GM21723 (cell line): ENCODE measurements at regions not wholly inside any gene's neighbourhood (a gene's known extent, or its start where the extent isn't known, plus 50 kb on each side); places are given as distances from the start of the nearest gene placed in this dataset.
A peak's percentile ranks its signal among the peaks of the same experiment; 100 is the strongest.

Experiments
- ATAC-seq: cut with Tn5 transposase; IDR thresholded peaks from one replicate; pipeline ENCODE4 v1.9.1; 2021; ENCODE audit warnings: mild to moderate bottlenecking, moderate library complexity; ENCODE audit not compliant: unreplicated experiment

DNA sequence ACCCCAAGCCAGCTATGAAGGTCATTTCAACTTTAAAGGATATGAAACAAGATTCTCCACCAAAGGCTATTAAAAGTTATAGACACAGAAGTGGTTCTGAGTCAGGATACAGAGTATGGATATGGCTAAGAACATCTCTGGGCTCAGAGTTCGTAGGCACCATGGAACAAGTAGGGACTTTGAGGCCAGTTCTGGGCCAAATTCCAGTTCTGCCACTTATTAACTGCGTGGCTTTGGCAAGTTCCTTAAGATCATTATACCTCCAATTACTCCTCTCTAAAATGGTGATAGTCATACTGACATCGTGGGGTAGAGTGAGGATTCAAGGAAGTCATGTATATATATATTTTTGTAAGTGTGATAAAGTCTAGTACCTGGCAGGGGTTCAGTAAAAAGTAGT lies 105.8 kb upstream of the NFE2L3 start:
- ATAC-seq, result no peak

DNA sequence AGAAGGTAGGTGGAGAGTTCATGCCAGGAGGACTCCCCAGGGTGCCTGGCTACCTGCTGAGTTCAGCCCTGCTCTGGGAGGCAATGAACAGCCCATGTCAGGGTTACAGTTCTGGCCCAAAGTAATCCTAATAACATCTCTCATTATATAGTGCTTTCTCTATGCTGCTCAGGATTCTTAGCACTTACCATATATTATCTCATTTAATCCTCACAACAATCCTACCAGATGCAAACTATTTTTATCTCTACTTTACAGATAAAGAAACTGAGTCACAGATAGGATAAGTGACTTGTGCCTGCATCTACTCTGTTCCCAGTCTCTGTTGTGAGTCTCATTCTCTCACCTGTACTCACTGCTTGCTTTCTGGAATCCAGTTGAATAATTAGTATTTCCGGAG lies 105.1 kb upstream of the NFE2L3 start:
- ATAC-seq, result no peak

DNA sequence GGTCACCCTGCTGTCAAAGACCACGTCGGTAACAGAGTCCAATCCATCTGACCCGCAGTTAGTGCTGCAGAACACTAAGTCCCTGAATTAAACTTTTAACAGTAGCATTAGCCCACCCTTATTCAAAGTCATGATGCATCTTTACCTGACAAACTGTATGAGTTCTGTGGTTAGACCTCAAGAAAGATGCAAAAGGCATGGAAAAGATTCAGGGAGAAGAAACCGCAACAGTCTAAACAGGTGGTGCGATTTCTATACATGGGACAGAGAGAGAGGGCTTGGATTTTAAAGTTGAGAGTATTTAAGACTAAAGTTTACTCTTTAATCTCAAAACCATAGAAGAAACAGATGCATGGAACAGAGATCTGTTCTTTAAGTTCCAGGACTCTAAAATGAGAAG lies 103.3 kb upstream of the NFE2L3 start:
- ATAC-seq, result no peak

DNA sequence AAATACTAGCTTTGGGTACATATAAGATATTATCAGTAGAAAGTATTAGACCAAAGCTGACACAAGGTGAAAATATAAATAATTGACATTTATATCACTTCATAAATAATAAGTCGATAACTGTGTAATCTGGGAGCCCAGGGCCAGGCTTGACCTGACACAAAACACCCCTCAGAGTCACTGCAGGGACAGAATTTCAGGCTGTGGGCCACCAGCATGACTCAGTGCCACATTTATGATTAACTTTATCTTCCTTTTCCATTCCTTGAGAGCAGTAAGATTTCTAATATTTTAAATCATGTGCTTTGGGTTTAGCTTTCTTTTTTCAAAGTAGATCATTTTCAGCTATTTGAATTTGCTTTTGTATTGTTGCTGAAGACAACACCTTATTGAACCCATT lies 102.9 kb upstream of the NFE2L3 start:
- no peak for ATAC-seq

DNA sequence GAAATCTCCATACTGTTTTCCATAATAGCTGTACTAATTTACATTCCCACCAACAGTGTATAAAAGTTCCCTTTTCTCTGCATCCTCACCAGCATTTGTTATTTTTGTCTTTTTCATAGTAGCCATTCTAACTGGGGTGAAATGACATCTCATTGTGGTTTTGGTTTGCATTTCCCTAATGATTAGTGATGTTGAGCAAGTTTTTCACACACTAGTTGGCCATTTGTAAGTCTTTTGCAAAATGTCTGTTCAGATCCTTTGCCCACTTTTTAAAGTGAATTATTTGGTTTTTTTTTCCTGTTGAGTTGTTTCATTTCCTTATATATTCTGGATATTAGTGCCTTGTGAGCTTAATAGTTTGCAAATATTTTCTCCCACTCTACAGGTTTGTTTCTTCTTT lies 101.0 kb upstream of the NFE2L3 start:
- no peak for ATAC-seq

DNA sequence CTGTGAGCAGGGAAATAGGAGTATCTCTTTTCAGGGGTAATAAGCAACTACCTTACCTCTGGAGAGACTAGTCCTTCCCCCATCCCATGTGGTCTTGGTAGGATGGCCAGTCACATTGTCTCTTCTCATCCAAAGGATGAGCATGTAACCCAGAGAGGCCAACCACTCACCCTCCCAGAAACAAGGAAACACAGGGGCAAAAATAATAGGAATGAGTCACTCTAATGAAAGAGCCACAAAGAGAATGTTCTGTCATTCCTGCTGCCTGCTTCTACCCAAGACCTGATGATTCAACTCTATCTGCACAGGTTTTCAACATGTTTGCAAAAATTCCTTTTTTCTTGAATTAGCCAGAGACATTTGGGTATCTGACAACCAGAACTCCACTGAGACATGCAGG lies 99.3 kb upstream of the NFE2L3 start:
- no peak for ATAC-seq

DNA sequence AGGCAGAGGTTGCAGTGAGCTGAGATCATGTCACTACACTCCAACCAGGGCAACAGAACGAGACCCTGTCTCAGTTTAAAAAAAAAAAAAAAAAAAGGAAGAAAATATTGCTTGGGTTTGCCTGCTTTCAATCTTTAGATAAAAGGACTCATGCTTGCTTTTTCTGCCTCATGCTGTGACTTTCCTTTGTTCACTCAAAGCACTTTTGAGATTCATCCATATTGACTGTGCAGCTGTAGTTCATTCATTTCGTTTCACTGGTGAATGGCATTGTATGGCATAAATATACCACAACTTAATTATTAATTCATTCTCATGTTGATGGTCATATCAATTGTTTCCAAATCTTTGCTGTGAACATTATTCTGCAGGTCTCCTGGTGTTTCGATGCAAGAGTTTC lies 97.6 kb upstream of the NFE2L3 start:
- ATAC-seq, result no peak

DNA sequence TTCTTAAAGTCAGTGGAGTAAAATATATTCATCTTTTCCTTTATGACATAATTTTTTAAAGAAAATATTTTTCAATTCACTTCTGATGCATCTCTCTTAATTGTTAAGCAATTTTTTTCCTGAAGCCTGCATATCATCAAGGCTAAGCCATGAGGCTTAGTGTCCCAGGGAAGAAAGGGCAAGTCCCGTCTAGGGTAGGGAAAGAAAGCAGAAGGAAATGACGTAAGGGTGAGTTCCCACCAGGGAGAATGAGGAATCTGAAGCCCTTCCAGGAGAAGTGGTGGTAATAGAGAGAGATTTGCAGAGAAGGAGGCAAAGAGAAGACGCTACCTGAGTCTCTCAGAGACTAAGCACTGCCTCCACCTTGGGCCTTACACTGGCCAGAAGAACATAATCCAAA lies 96.8 kb upstream of the NFE2L3 start:
- ATAC-seq, result no peak

DNA sequence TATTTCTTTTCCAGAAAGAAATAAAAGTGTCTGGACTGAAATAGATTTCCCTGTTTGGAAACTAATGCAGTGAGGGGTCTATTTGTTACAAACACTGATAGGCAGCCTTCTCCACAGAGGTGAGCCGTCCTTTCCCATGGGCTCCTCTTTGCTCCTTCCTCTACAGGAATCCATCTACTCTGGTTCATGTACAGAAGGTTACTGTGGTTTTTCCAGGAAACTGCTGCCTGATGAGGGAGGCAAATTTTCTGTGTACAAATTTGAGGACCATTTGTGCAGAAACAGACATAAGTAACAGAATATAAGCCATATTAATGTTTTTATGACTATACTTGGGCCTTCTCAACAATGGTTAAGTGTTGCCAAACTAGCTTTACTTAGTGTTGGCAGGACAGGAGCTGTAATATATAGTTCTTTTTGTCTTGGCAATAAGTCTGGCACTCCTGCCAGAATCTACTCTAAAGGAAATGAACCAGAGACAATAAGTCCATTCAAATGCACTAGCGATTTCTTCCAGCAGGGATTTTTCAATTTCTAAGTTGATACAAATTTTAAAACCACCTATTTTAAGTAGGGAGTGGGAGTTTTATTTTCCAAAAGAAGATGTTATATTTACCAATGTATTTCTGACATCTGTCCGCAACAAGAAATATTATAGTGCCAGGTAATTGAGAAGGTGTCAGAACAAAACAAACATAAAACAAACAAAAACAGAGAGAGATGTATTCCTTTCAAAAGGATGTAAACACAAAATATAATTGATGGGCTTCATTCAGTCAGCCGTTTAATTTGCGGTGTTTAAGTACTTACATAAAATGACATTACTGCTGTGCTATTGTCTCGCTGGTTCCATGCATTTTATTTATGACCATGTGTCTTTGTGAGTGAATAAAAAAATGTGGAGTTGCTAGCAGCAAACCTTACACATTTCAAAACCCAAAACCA lies 91.0 kb upstream of the NFE2L3 start:
- ATAC-seq, result no peak

DNA sequence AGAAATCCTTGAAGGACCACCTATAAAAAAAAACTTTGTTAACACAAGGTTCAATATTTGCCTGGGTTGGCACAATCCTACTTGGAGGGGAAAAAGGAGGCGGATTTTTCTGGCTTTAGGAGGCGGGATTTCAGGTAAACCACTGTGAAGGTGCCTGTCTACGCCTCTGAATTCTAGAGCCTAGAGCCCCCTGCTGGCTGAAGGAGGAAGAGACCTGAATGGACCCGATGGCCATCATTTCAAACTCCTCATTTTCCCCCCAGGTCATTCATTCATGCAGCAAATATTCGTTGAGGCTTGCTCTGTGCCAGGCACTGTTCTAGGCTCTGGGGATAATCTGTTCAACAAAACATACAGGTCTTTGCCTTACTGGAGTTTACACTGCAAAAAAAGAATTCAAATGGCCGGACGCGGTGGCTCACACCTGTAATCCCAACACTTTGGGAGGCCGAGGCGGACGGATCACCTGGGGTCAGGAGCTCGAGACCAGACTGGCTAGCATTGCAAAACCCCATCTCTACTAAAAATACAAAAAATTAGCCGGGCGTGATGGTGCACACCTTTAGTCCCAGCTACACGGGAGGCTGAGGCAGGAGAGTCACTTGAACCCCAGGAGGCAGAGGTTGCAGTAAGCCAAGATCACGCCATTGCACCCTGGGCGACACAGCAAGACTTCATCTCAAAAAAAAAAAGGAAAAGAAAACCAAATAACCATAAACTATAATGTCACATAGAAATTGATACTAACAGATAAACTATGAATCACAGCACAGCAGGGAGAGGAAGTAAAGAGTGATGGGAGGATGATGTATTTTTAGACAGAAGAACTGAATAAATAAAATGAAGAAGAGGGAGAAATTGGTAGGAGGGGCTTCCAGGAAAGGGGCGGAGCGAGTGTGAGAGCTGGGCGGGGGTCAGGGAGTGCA lies 90.1 kb upstream of the NFE2L3 start:
- no peak for ATAC-seq

DNA sequence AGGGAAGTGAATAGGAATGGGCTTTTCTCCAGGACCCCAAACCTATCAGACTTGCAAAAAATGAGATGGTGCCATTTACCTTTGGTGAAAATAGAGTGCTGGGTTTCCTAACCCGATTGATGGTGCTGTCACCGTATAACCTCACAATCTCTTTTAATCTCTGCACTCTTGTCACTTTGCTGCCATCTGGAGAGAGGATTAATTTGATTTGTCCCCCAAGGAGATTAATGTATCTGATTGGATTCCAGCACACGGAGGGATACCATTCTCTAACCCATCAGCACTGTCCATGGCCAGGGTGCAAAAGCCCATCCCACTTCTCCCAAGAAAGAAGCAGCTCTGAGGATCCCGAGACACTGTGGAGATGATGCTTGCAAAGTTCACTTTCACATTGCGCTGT lies 86.3 kb upstream of the NFE2L3 start:
- no peak for ATAC-seq

DNA sequence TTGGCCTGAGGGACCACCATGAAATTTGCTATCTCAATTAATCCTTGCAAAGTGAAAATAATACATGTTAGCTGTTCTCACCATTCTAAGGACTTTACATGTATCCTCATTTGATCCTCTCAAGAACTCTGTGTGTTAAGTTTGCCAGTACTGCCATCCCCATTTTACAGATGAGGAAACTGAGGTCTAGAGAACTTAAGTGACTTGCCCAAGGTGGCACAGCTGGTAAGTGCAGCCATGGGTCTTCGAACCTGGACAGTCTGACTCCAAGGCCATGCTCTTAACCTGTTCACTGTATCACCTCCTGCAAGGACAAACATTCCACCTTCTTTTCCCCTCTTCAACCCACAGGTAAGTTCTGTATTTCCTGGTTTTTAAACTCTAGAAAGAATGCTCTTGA lies 85.3 kb upstream of the NFE2L3 start:
- ATAC-seq, result no peak

DNA sequence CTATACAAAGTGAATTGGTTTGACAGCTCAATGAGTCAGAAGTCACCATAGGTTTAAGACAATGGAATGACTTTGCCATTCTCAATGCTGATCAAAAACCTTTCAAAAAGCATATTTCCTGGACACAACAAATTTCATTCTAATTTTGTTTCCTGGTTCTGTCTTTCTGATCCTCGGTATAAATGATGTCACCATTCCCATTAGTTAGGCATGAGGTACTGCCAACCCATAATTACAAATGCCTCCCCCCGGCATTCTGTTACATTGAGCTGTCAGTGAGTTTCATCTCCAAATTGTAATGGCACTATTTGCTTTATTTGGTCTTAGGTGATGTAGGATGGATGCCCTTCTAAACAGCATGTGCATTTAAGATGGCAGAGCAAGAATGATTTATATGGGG lies 81.7 kb upstream of the NFE2L3 start:
- no peak for ATAC-seq

DNA sequence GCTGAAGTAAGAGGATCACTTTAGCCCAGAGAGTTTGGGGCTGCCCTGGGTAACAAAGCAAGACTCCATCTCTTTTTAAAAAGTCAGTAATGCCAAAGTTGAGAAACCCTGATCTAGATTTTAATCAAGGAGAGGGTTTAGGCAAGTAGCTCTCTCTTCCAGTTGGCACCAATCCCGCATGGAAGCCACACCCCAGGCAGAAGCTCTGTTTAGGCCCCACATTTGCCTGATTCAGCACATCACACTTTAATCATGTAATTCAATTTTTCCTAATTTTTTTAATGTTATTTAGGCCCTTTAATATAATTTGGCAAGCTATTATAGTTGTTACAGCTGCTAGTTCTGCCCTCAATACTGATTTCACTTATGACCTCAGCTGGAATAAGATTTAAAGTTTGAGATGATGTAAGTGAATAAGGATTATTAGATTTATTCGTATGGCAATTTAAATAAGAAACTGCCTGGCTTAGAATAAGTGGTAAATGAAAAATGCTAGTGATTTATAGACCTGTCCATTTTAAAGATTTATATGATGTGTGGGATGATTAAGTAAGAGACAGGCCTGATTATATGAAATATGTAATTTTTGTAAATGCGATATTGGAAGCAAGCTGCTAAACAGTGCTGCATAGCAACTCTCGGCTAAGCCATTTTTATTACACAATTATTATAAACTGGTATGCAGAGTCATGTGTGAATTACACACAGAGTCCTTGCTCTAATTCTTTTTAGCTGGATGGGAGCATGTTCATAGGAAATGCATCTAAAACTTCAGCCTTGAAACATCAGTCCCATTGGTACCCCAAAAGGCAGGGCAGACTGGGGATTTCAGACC lies 80.2 kb upstream of the NFE2L3 start:
- ATAC-seq, result no peak

DNA sequence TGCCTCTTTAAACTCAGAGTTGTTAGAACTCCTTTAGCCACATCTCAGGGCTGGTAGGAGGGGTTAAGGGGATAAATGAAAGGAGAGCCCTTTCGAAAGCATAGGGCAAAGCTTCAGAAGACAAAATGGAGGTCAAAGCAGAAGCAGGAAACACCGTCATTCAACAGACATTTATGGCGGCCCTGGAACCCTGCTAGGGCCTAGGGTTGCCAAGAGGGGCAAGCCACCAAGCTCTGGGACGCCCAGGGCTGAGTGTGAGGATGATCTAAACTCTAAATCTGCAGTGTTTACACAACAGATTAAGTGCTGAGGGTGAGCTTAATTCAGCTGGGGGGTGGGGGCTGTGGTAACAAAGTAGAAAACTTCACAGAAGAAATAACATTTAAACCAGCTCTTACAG lies 79.0 kb upstream of the NFE2L3 start:
- no peak for ATAC-seq

DNA sequence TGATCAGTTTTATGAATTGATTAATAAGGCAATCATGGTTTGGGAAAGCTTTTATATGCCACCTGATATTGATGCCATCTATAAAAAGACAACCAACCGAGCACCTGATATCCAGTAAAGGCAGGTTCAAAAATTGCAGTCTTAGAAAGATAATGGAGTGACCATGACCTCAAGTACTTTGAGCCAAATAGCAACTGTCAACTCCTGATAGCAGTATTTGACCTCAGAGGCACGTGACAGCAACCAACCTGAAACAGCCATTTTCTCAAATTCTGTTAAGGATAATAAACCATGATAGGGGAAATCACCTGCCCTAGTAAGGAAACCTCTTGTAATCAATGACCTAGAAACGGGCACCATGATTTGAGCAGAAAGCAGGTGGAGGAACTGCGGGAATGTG lies 77.1 kb upstream of the NFE2L3 start:
- ATAC-seq, result no peak

DNA sequence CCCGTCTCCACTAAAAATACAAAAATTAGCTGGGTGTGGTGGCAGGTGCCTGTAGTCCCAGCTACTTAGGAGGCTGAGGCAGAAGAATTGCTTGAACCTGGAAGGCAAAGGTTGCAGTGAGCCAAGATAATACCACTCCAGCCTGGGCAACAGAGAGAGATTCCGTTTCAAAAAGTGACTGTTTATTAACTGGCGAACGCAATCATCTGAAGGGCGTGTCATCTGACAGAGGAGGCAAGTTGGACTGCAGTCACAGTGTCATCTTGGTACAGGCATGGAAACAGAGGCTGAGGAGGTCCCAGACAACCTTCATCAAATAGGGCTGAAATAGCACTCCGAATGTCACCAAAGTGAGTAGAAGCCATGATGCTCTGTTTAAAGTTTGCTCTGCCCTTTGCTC lies 75.3 kb upstream of the NFE2L3 start:
- no peak for ATAC-seq

DNA sequence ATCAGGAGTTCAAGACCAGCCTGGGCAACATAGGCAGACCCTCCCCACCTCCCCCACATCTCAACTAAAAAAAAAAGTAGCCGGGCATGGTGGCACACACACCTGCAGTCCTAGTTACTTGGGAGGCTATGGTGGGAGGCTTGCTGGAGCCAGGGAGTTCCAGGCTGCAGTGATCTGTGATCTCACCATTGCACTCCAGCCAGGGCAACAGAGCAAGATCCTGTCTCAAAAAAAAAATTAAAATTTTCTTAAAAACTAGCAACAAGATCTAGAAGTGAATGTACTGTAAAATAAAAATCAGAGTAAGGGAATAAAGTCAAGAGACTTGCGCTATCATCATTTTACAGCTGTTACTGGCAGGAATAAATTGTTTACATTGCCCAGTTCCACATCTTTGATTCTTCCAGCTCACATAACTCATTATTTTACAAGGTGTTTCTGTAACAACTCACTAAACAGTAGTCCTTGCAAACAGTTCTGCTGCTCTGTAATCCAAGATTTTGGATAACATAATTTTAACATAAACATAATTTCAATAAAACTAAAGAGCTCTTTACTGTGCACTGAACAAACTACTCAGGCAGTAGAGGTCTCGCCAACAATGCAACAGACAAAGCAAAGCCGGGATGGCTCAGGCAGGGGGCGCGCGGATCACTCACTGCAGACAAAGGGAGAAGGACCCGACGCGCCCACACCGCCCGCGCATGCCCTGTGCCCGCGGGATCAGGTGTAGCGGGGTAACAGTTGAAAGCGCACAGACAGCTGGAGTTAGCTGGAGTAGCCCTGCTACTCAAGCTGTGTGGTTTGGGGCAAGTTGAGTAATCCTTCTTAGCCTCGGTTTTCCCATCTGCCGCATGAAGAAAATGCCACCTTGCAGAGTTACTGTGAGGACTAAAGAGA lies 73.3 kb upstream of the NFE2L3 start:
- peak; percentile 91 for ATAC-seq

DNA sequence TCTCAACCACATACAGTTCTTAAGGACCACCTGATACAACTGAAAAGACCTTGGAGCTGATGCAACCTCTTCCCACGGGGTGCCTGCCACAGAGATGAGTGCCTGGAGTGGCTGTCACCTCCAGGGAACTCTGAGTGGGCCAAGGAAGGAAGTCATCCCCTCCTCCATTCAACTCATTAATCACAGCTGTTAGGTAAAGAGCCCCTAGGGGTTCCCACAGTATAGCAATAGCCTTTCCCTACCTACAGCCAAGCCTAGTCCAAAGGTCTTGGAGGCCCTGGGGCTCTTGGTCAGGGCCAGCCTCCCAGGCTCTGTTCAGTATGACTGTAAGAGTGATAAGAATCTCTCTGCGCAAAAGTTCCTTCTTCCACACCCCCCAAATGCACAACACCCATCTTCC lies 70.4 kb upstream of the NFE2L3 start:
- ATAC-seq, result no peak

DNA sequence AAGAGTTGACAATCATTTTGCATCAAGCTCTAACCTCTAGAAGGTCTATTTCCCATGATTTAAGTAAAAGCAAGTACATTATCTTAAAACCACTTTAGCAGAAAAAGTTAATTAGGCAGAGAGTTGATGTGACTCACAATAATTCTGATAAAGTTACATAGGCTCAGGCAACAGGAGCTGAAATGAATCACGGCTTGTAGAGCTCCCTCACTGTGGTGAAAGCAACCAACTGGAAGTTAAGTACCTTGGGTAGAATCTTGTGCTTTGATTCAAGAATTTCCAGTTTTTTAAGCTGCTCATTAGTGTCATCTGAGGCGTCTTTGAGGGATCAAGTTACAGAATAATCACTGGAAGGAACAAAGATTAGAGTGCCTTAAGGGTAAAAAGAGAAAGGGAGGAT lies 68.9 kb upstream of the NFE2L3 start:
- ATAC-seq, result no peak
